Activated T-helper 1 cell treated with anti-CD3 and anti-CD28 coated beads, Interleukin-12 subunit alpha, Interleukin-12 subunit beta, Interleukin-2, Interleukin-4 antibody, amounts not matched to agents 30 ng/mL and 10 ng/mL and 1 ng/mL, durations not matched to agents 14 hours and 24 hours and 36 hours (primary cell): ENCODE measurements at regions not wholly inside any gene's neighbourhood (a gene's known extent, or its start where the extent isn't known, plus 50 kb on each side); places are given as distances from the start of the nearest gene placed in this dataset.
"Not testable (repeated sequence)": the region's sequence is repeated elsewhere in the genome, so short reads cannot be mapped to it uniquely, and the experiment has no call there.

Experiments
- DNase-seq: peaks from one replicate; pipeline ENCODE4 v3.0.0; 2021; ENCODE audit warnings: low spot score
- H3K27ac Mint-ChIP-seq: one replicate; pipeline ENCODE4 v1.8.0; 2021; ENCODE audit warnings: mild to moderate bottlenecking, mixed read lengths
- H3K27me3 Mint-ChIP-seq: one replicate; pipeline ENCODE4 v1.8.0; 2022; ENCODE audit warnings: mild to moderate bottlenecking, moderate library complexity, mixed read lengths; ENCODE audit not compliant: insufficient read depth
- H3K36me3 Mint-ChIP-seq: one replicate; pipeline ENCODE4 v1.8.0; 2021; ENCODE audit warnings: low read depth, mixed read lengths
- H3K4me1 Mint-ChIP-seq: one replicate; pipeline ENCODE4 v1.8.0; 2021; ENCODE audit warnings: low read depth, mixed read lengths
- H3K4me3 Mint-ChIP-seq: one replicate; pipeline ENCODE4 v1.8.0; 2021; ENCODE audit warnings: mild to moderate bottlenecking, moderate library complexity, mixed read lengths
- H3K9me3 Mint-ChIP-seq: one replicate; pipeline ENCODE4 v1.8.0; 2021; ENCODE audit warnings: mixed read lengths
- intact Hi-C: fragments of 100-400 bp; cut with micrococcal nuclease; formaldehyde crosslinking; loops from one replicate; pipeline ENCODE4 v1.15.1; 2024

DNA sequence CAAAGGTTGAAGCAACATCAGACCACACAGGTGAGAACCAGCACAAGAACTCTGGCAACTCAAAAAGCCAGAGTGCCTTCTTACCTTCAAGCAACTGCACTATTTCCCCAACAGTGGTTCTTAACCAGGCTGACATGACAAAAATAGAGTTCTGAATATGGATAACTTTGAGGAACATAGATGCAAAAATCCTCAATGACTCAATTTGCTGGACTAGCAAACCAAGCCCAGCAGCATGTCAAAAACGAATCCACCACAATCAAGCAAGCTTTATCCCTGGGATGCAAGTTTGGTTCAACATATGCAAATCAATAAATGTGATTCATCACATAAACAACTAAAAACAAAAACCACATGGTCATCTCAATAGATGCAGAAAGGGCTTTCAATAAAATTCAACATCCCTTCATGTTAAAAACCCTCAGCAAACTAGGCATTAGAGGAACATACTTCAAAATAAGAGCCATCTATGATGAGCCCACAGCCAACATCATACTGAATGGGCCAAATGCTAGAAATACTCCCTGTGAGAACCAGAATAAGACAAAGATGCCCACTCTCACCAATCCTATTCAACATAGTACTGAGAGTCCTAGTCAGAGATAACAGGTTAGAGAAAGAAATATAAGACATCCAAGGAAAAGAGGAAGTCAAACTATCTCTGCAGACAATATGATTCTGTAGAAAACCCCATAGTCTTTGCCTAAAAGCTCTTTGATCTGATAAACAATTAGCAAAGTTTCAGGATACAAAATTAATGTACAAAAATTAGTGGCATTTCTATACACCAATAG is 110.5 kb upstream of the NBPF19 start:
- H3K4me1 Mint-ChIP-seq, H3K4me3 Mint-ChIP-seq, H3K27ac Mint-ChIP-seq, intact Hi-C loops, DNase-seq, H3K36me3 Mint-ChIP-seq, H3K9me3 Mint-ChIP-seq, H3K27me3 Mint-ChIP-seq: not testable (repeated sequence)

GRCh38 chr1:149366402-149366801 is 108.4 kb upstream of the NBPF19 start:
- H3K4me1 Mint-ChIP-seq, H3K27me3 Mint-ChIP-seq, intact Hi-C loops, H3K4me3 Mint-ChIP-seq, H3K36me3 Mint-ChIP-seq, H3K9me3 Mint-ChIP-seq, H3K27ac Mint-ChIP-seq, DNase-seq: not testable (repeated sequence)

- H3K27ac Mint-ChIP-seq, DNase-seq, H3K9me3 Mint-ChIP-seq, H3K27me3 Mint-ChIP-seq, intact Hi-C loops, H3K36me3 Mint-ChIP-seq, H3K4me3 Mint-ChIP-seq, H3K4me1 Mint-ChIP-seq: not testable (repeated sequence)
Observed at GRCh38 chr1:149367472-149368044, 107.3 kb upstream of the NBPF19 start.

DNA sequence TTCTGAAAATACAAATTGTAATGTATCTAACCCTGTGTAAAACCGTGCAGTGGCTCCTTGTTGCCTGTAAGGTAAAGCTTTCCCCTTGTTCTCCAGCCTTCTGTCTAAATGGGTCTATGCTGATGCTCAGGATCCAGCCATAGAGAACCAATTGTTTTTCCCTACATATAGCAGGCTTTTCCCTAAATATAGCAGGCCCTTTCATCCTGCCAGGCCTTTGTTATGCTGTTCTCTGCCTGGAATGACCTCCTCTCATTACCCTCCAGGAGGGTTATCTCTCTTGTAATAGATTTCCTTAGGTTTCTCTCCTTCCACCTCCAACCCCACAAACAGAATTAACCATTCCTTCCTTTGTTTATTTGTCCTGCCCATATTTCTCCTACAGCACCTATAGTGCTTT is 106.5 kb upstream of the NBPF19 start:
- H3K9me3 Mint-ChIP-seq, intact Hi-C loops, DNase-seq, H3K27me3 Mint-ChIP-seq, H3K36me3 Mint-ChIP-seq, H3K4me3 Mint-ChIP-seq, H3K4me1 Mint-ChIP-seq, H3K27ac Mint-ChIP-seq: not testable (repeated sequence)

DNA sequence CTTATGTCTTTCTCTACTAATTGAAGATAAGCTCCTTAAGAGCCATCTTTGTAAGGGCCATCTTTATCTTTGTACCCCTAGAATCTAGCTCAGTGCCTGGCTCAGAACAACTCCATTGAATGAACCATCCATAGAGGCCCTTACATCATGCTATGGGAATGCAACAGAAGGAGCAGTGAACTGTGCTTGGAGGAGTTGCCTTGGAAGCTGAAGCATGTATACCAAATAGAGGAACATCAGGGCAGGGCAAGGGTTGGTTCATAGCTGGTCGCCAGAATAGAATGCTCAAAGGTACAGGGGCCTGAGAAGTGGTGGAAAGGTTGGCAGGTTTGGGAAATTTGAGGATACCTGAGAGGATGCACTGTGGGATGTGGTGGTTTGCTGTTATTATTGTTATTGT is 105.8 kb upstream of the NBPF19 start:
- H3K4me3 Mint-ChIP-seq, intact Hi-C loops: not testable (repeated sequence)

GRCh38 chr1:149371955-149372354 is 102.9 kb upstream of the NBPF19 start:
- H3K4me1 Mint-ChIP-seq, intact Hi-C loops, H3K36me3 Mint-ChIP-seq, H3K9me3 Mint-ChIP-seq, H3K27me3 Mint-ChIP-seq, H3K4me3 Mint-ChIP-seq, H3K27ac Mint-ChIP-seq, DNase-seq: not testable (repeated sequence)

More for the DNA sequence above, 105.8 kb upstream of the NBPF19 start:
- not testable (repeated sequence) for H3K27ac Mint-ChIP-seq, H3K27me3 Mint-ChIP-seq, H3K4me1 Mint-ChIP-seq, DNase-seq, H3K9me3 Mint-ChIP-seq, H3K36me3 Mint-ChIP-seq

GRCh38 chr1:149378462-149378861 is 96.4 kb upstream of the NBPF19 start:
- H3K4me1 Mint-ChIP-seq, DNase-seq, H3K36me3 Mint-ChIP-seq, H3K4me3 Mint-ChIP-seq, H3K27me3 Mint-ChIP-seq, intact Hi-C loops, H3K9me3 Mint-ChIP-seq, H3K27ac Mint-ChIP-seq: not testable (repeated sequence)

GRCh38 chr1:149390173-149390926 is 84.5 kb upstream of the NBPF19 start:
- intact Hi-C loops, H3K4me1 Mint-ChIP-seq, H3K36me3 Mint-ChIP-seq, H3K9me3 Mint-ChIP-seq, H3K27me3 Mint-ChIP-seq: not testable (repeated sequence)
- Mint-ChIP-seq H3K27ac (peak overlapping the region; percentile 91), H3K4me3 (peak overlapping the region; percentile 91)
- peak; percentile 57 for DNase-seq

DNA sequence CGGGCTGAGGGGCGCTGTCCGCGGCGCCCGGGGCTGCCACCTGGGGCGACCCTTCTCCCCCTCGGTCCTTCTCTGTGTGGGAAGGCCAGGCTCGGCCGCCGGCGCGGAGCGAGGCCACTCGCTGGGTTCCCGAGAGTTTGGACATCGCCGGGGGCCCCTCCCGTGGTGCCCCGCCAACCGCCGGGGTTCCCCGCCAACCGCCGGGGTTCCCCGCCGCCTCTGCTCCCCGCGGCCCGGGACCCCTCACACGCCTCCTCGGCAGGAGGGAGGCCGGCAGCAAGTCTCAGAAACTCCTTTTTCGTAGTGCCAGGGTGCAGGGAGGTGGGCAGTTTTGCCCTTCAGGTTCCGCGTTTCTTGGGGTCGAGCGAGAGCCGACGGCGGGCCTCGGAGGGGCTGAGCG is 83.9 kb upstream of the NBPF19 start:
- intact Hi-C loops, H3K27me3 Mint-ChIP-seq, H3K36me3 Mint-ChIP-seq, H3K9me3 Mint-ChIP-seq, DNase-seq, H3K4me1 Mint-ChIP-seq, H3K27ac Mint-ChIP-seq, H3K4me3 Mint-ChIP-seq: not testable (repeated sequence)

DNA sequence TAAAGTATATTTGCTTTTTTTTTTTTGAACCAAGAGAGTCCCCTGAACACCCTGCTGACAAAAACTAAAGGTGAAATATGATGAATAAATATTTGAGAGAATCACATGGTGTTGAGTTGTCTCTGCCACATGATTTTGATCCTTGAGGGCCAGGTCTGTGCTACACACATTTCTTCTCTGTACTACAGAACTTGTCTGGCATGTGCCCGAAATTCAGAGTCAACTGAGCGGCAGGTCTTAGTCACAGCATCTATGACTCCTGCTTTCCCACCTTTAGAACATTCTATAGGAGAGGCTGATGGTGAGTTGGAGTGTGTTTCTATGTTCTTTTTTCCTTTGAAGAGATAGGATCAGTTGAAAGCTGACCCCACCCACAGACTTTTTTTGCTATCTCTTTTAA is 79.0 kb upstream of the NBPF19 start:
- H3K27me3 Mint-ChIP-seq, H3K36me3 Mint-ChIP-seq, H3K4me3 Mint-ChIP-seq, H3K27ac Mint-ChIP-seq, H3K4me1 Mint-ChIP-seq, DNase-seq, intact Hi-C loops, H3K9me3 Mint-ChIP-seq: not testable (repeated sequence)

GRCh38 chr1:149398527-149398926 is 76.3 kb upstream of the NBPF19 start:
- DNase-seq, H3K9me3 Mint-ChIP-seq, H3K4me1 Mint-ChIP-seq, H3K4me3 Mint-ChIP-seq, H3K36me3 Mint-ChIP-seq, H3K27me3 Mint-ChIP-seq, H3K27ac Mint-ChIP-seq, intact Hi-C loops: not testable (repeated sequence)

- H3K36me3 Mint-ChIP-seq, intact Hi-C loops, H3K4me1 Mint-ChIP-seq, H3K27ac Mint-ChIP-seq, H3K27me3 Mint-ChIP-seq, H3K4me3 Mint-ChIP-seq, H3K9me3 Mint-ChIP-seq, DNase-seq: not testable (repeated sequence)
Observed at GRCh38 chr1:149408404-149408803, 66.4 kb upstream of the NBPF19 start.

- H3K27ac Mint-ChIP-seq, intact Hi-C loops, DNase-seq, H3K27me3 Mint-ChIP-seq, H3K4me1 Mint-ChIP-seq, H3K36me3 Mint-ChIP-seq, H3K9me3 Mint-ChIP-seq, H3K4me3 Mint-ChIP-seq: not testable (repeated sequence)
Observed at GRCh38 chr1:149415373-149415772, 59.5 kb upstream of the NBPF19 start.
